ENCODE measurements at regions not wholly inside any gene's neighbourhood (a gene's known extent, or its start where the extent isn't known, plus 50 kb on each side); places are given as distances from the start of the nearest gene placed in this dataset.

GRCh38 chr1:240033406-240033805 is 58.3 kb upstream of the FMN2 start:
- Histone ChIP-seq H3K27me3 (ENCODE audit: control insufficient read depth, extremely low read depth, insufficient read depth, low read length) (no peaks in the 10 kb centered on the region), H2AFZ (ENCODE audit: control insufficient read depth, low read length) (no peak overlapping the region), H3K9me3 (ENCODE audit: control insufficient read depth, low read depth, low read length) (no peaks in the 10 kb centered on the region), H3K9ac (ENCODE audit: control insufficient read depth, extremely low read depth, insufficient read depth, low read length) (no peak overlapping the region), H3K4me2 (ENCODE audit: control insufficient read depth, extremely low read depth, insufficient read depth, low read depth, low read length) (no peak overlapping the region), H3K4me1 (ENCODE audit: control insufficient read depth, extremely low read depth, insufficient read depth, low read length) (no peaks in the 10 kb centered on the region), H4K20me1 (ENCODE audit: control insufficient read depth, extremely low read depth, insufficient read depth, low read length) (no peaks in the 10 kb centered on the region), H3K36me3 (ENCODE audit: control insufficient read depth in 2 of 2, extremely low read depth in 1 of 2, insufficient read depth in 2 of 2, low read length in 2 of 2) (no peaks in the 10 kb centered on the region), H3K9me1 (ENCODE audit: control insufficient read depth, extremely low read depth, insufficient read depth, low read length) (no peaks in the 10 kb centered on the region), H3K4me3 (ENCODE audit: control insufficient read depth in 2 of 3, extremely low read depth in 1 of 3, insufficient read depth in 2 of 3, low read depth in 1 of 3, low read length in 3 of 3) (no peak overlapping the region), H3K27ac (ENCODE audit: control insufficient read depth, insufficient read depth, low read length) (no peak overlapping the region), H3K79me2 (ENCODE audit: control insufficient read depth, insufficient read depth, low read length) (no peaks in the 10 kb centered on the region)
- DNase-seq (ENCODE audit: low read depth, low spot score) (no peak), FAIRE-seq (no peak)
- no peak for TF ChIP-seq EZH2 (IDR thresholded peaks at IDR 0.05; ENCODE audit: low read length)
- TF ChIP-seq CTCF (optimal IDR thresholded peaks at IDR 0.05 in 1 of 3, IDR thresholded peaks at IDR 0.05 in 1 of 3, conservative IDR thresholded peaks at IDR 0.05 in 1 of 3; ENCODE audit: extremely low read depth in 1 of 3, insufficient read depth in 2 of 3, low read length in 3 of 3), result no peak
- dilution Hi-C loops (cut with MboI; ENCODE audit: extremely low pct_ligation_motif_present, low sequenced_read_pairs), result no loop called here

GRCh38 chr1:240036526-240036925 is 55.2 kb upstream of the FMN2 start:
- no peaks in the 10 kb centered on the region for H3K79me2 ChIP-seq (ENCODE audit: control insufficient read depth, insufficient read depth, low read length)
- no peaks in the 10 kb centered on the region for H3K4me1 ChIP-seq (ENCODE audit: control insufficient read depth, extremely low read depth, insufficient read depth, low read length)
- no peak overlapping the region for H3K4me2 ChIP-seq (ENCODE audit: control insufficient read depth, extremely low read depth, insufficient read depth, low read depth, low read length)
- no peak overlapping the region for H3K9ac ChIP-seq (ENCODE audit: control insufficient read depth, extremely low read depth, insufficient read depth, low read length)
- no peaks in the 10 kb centered on the region for H3K9me1 ChIP-seq (ENCODE audit: control insufficient read depth, extremely low read depth, insufficient read depth, low read length)
- no peak for FAIRE-seq
- H3K9me3 ChIP-seq (ENCODE audit: control insufficient read depth, low read depth, low read length), result no peaks in the 10 kb centered on the region
- H3K27ac ChIP-seq (ENCODE audit: control insufficient read depth, insufficient read depth, low read length), result no peak overlapping the region
- H3K36me3 ChIP-seq (ENCODE audit: control insufficient read depth in 2 of 2, extremely low read depth in 1 of 2, insufficient read depth in 2 of 2, low read length in 2 of 2), result no peaks in the 10 kb centered on the region
- H4K20me1 ChIP-seq (ENCODE audit: control insufficient read depth, extremely low read depth, insufficient read depth, low read length), result no peaks in the 10 kb centered on the region
- no peak overlapping the region for H3K4me3 ChIP-seq (ENCODE audit: control insufficient read depth in 2 of 3, extremely low read depth in 1 of 3, insufficient read depth in 2 of 3, low read depth in 1 of 3, low read length in 3 of 3)
- no peak overlapping the region for H2AFZ ChIP-seq (ENCODE audit: control insufficient read depth, low read length)
- no peaks in the 10 kb centered on the region for H3K27me3 ChIP-seq (ENCODE audit: control insufficient read depth, extremely low read depth, insufficient read depth, low read length)
- no peak for DNase-seq (ENCODE audit: low read depth, low spot score)
- dilution Hi-C loops (cut with MboI; ENCODE audit: extremely low pct_ligation_motif_present, low sequenced_read_pairs), result no loop called here
- TF ChIP-seq CTCF (optimal IDR thresholded peaks at IDR 0.05 in 1 of 3, IDR thresholded peaks at IDR 0.05 in 1 of 3, conservative IDR thresholded peaks at IDR 0.05 in 1 of 3; ENCODE audit: extremely low read depth in 1 of 3, insufficient read depth in 2 of 3, low read length in 3 of 3) (no peak), EZH2 (IDR thresholded peaks at IDR 0.05; ENCODE audit: low read length) (no peak)

Data from keratinocyte (primary cell).